ELF-1 (cell line): ENCODE measurements at regions not wholly inside any gene's neighbourhood (a gene's known extent, or its start where the extent isn't known, plus 50 kb on each side); places are given as distances from the start of the nearest gene placed in this dataset.

Experiments
- DNase-seq: peaks from one replicate; pipeline ENCODE4 v3.0.0-alpha.2; 2016; ENCODE audit warnings: low read depth, low spot score

GRCh38 chr3:188940573-188940932, 231.2 kb upstream of the TPRG1 start:
- no peak for DNase-seq

DNA sequence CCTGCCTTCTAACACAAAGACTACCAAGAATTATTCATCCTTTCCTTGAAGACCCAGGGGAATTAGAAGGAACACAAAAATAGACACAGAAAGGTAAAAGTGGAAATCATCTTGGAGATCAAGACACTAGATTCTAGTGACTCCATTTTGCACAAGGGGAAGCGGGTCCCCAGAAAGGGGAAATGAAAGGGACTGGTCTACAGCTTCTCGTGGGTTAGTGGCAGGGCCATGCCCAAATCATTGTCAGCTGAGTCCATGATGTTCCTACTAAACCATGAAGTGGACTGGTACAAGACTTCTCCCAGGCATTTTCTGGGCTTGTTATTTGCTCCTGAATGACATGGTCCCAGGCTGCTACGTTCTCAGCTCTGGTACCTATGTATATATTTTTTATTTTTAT, 230.7 kb upstream of the TPRG1 start:
- no peak for DNase-seq

DNA sequence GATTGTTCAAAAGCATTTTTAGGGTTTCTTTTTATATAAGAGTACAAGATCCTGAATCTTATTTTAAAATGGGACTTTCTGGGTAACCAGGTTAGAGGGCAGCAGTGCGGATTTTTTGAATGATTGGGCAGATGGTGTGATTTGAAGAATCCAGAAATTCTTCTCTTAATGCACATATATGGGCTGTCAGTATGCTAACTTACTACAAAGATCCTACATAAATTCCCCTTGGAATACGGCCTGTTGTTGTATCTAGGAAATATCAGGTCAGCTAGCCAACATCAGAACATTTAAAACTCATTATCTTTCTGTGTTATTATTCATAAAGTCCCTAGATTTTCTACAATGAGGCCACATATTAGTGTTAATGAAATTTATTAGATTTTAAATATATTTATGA, 229.6 kb upstream of the TPRG1 start:
- DNase-seq, result no peak

DNA sequence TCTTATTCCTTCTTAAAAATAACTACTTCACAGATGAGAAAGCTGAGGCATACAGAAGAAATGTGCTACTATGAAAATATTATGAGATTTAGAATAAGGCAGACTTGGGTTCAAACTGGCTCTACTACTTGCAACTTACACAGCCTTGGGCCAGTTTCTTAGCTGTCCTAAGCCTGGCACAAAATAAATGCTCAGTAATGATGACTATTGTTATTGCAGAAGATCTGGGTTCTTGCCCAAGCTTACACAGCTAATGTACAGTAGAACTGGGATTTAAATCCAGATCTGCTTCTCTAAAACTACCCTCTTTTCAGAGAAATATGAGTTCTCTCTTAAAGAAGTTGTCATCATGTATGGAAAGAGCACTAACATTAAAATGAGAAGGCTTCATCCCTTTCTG, 228.2 kb upstream of the TPRG1 start:
- DNase-seq, result no peak

- DNase-seq, result no peak
These were observed 227.7 kb upstream of the TPRG1 start for GRCh38 chr3:188944108-188944507.

DNA sequence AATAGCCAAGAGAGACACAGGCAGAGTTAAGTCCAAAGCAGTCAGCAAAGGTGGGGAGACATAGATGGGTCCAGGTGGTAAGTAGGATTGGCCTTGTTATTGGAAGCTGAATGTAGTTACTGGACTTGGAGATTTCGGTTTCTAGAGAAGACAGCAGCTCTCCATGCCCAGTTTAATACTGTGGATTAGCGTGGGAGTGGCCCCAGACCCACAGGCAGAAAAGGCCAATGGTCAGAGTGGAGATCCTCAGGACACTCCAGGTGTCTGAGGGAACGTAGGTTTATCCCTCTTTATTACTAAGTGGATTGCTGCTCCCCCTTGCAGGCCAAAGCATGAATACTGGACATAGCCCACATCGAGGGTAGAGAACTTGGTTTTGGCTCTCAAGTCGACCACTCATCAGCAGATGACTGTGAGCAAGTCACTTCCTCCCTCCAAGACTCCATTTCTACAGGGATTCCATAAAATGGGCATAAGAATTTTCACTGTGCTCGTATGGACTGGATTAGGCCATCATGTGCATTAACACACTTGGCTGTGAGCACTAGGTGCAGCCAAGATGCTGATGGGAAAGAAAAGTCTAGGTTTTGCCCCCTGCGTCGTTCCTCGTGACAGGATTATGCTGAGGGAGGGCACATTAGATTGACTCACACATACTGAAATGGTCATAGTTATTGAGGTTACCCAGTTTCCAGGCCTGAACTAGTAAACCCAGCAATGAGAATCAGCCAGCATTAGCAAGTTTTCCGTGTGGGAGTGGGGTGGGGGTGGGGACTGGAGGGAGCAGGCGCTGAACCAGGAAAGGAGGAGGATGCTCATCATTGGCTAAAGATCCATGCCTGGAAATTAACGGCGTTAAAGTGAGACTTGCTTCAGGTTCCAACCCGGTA, 225.2 kb upstream of the TPRG1 start:
- DNase-seq, result no peak

DNA sequence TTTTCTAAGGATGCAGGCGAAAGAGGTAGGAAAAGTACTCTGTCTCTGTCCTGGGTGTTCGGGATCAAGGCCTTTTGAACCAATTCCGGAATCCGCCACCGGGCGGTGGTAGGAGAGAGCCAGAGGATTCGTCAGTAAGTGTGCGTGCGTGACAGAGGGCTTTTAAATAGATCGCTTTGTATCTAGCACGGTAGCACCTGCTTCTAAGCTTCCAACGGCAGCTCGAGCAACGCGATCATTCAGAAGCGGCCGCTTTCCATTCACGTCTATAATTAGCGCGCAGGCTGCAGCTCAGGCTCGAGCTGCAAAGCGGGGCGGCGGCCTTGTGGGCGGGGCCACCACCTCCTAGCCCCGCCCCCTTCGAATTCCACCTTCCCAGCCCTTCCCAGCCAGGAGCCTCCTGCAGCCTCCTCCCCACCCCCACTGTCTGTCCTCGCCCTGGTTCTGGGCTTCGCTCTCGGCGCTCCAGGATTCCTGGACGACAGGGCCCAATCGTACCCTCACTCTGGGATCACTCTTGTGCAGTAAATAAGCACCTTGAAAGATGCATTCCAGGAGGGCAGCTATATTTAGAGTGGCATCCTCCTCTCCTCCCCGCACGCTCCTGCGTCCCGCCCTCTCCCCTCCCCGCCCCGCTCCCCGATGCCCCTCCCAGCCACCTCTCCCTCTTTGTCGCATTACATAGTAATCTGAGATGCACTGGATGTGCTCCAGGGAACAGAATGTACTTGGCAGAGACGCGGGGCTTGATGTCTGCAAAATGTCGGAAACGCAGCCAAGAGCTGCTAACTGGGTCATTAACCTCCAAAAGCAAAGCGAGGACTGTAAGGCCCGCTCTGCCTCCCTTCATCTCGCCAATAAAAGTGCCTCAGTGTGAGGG, 224.1 kb upstream of the TPRG1 start:
- DNase-seq, result peak; percentile 98

GRCh38 chr3:188948281-188948996, 223.3 kb upstream of the TPRG1 start:
- peak; percentile 84 for DNase-seq

DNA sequence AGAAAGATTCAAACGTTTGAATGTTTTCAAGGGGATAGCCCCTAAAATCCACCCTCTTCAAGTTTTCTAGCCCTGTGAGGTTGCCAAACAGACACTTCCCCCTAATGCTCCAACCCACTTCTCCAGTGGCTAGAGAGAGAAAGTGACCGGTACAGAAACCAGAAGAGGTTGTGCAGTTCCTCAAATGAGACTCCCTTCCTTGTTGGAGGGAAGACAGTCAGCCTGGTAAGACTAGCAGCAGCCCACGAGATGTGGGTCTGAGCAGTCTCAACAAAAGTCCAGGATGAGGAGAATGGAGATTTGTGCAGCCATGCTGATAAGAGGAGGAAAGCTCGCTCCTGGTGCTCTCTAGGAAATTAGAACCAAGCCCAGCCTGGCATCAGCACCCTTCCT, 222.8 kb upstream of the TPRG1 start:
- no peak for DNase-seq

GRCh38 chr3:188949456-188949855, 222.3 kb upstream of the TPRG1 start:
- no peak for DNase-seq

GRCh38 chr3:188949996-188950395, 221.8 kb upstream of the TPRG1 start:
- no peak for DNase-seq

DNA sequence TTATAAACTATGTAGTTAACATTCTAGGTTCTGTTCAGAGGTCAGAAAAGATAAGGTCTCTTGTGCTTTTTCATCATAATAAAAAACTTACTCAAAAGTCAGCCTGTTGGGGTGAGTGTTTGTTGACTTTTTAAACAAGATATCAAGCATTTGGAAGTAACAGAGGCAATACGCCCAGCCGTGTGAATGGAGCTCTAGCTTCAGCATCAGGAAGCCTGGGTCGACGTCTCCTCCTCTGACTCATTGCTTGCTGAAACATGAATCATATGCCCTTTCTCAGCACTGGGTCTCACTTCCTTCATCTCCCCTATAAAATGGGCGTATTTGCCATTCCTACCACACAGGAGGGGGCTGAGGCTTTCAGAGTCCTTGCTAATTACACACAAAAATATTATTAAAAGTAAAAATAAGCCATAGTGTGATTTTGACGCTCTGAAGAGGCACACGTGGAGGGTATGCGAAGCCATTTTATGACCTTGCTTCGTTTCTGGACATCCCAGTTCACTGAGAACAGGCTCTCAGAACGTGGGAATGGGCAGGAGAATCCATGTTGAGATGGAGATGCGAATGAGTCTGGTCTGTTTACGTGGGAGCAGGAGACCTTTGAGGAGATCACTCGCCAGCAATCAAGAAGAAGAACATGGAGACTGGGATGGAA, 220.8 kb upstream of the TPRG1 start:
- no peak for DNase-seq

DNA sequence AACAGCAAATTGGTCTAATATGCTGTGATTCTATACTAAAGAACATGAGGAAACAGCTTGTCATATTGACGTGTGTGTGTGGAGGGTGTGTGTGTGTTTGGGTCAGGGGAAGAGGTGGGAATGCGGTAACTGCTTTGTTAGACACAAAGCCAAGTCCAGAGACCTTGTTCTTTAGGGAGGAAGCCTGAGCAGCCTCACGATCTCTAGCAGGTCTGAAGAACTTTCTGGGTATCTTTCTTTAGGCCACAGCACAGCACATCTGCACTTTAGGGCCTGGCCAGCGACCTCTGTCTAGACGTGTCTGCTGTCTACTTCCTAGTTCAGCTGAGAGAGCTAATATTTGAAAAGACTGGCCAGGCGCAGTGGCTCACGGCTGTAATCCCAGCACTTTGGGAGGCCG, 220.0 kb upstream of the TPRG1 start:
- DNase-seq, result no peak

- peak; percentile 86 for DNase-seq
These were observed 217.1 kb upstream of the TPRG1 start for GRCh38 chr3:188954590-188955208.

DNA sequence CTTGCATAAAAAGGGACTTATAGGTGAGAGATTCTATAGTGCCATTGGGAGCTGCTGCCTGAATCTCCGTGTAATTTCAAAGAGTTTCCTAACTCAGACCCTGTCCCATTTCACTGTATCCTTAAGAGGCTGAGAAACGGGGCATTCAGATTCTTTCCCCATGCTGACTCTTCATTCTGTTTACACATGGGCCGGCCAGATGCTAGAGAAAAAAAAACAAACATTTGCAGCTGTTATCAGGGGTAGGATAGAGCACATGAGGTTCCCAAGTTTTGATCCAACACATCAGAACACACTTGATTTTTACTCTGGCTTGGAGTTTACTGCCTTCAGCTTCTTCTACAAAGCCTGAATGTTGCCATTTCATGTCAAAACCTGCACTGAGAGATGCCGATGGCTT, 215.9 kb upstream of the TPRG1 start:
- no peak for DNase-seq

DNA sequence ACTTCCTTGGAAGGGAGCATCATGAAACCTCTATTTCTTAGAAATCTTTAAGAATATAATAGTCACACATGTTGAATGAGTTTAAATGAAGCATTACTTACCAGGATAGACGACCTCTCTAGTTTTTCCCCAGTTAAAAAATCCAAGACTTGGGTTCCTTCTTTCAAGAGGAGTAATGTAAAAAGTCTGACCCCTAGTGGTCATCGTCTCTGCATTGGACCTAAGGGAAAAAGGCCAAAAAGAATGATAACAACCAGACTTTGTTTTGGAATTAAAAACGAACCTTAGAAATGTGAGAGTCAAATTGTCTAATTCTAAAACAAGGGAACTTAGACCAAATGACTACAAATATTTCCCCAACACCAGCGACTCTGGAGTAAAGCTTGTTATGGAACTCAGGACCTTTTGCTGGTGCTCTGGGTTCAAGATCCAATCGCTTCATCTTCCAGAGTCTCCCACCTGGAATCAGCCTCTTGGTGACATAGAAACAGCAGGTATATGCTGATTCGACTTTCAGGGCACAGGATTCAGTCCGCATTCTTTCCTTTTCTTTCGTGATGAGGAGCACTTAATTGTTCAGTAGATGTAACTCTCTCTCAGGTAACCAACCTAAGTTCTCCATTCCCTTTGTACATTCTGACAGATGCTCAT, 214.8 kb upstream of the TPRG1 start:
- DNase-seq, result no peak

DNA sequence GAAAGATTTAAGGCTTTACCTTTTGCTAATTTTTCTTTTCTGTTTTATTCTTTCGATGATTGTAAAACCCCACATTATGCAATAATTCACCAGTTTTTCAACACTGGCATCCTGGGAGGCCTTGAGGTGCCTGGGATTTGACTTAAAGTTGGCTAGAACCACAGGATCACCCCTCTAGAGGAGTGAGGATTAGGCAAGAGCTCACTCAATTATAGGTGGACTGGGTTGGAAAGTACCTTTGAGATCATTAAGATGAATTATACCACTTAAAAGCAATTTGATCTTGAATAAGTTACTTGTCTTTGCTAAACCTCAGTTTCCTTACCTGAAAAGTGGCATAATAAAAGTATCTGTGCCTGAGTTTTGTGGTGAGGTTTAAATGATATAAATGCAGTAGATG, 212.8 kb upstream of the TPRG1 start:
- DNase-seq, result no peak

DNA sequence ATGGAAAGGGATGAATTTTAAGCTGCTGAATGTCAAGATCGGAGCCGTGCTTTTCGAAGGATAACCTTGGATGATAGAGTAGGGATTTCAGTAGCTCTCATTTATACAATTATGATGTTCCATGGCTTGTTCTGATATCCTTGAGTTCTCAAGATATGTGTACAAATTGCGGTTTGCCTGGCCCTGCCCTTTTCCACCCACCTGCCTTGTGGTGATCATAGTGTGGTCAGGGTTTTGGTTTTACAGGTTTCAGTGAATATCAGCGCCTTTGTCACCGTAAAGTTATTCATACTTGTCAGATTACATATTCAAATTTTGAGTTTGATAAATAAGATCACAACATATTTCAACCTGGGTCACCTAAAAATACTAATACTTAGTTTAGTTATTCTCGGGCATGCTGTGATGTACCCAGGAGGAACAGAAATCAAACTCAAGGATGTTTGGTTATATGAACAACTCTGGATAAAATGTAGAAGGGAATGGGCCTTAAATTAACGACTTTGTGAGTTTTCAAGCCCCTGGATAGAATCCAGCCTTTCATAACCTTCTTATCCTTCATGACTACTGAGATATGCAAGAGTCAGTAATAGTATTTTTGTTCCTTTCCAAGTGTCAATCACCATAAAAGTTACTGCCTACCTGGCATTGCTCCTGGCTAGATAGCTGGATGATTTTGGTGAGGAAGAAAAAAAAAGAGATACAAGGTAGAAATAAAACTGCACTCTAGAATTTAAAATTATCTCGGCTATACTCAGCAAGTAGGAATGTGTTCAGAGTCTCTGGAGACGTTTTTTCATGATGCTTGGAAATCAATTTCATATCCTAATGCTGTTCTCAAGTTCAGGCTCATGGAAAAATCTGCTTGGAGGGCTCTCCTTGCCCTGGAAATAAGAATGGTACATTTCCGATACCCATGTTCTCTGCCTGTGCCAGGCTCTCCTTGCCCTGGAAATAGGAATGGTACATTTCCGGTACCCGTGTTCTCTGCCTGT, 209.2 kb upstream of the TPRG1 start:
- no peak for DNase-seq

DNA sequence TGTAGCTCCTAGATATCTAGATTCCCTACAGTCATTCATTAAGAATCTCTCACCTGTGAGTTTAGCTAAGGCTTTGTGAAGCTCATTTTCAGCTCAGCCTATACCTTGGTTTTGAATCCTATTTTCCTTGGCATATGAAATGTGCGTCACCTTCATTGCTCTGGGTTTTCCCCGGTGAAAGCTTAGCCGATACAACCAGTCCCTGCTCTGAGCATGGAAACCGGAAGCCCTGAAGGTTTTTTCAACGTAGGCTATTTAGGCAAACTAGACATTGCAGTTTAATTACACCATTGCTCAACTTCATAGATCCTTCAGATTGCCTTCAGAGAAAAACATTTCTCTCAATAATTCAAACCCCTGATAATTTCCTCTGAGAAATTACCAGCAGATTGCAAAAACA, 206.8 kb upstream of the TPRG1 start:
- no peak for DNase-seq
